ENCODE measurements at regions not wholly inside any gene's neighbourhood (a gene's known extent, or its start where the extent isn't known, plus 50 kb on each side); places are given as distances from the start of the nearest gene placed in this dataset.

DNA sequence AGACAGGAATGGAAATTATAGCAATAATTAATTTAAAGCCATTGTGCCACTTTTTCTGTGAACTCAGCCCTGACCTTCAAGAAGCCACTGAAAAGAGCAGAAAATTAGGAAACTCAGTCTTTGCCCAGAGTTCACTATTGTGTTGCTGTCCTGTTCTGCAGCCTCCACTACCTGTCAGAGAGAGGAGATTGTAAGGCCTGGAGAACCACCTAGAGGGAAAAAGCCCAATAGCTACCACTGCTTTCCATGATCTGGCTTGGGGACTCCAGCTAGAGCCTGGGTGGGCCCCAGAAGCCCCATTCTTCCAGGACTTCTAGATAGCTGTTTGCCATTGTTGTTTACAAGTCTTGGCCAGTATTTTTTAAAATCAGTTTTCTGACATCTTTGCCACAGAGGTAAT is 176.1 kb upstream of the KLF7 start:
- TF ChIP-seq YY1 (IDR thresholded peaks at IDR 0.05; ENCODE audit: low read depth) = no peak
- no peak for TF ChIP-seq CEBPB (IDR thresholded peaks at IDR 0.05)
- TF ChIP-seq FOXM1 (IDR thresholded peaks at IDR 0.05; ENCODE audit: borderline replicate concordance, low read depth) = no peak
- no peak for TF ChIP-seq EP300 (IDR thresholded peaks at IDR 0.05; ENCODE audit: borderline replicate concordance)
- no peak for TF ChIP-seq ZBTB7A (IDR thresholded peaks at IDR 0.05; ENCODE audit: low read depth)
- TF ChIP-seq, protein P1, sequence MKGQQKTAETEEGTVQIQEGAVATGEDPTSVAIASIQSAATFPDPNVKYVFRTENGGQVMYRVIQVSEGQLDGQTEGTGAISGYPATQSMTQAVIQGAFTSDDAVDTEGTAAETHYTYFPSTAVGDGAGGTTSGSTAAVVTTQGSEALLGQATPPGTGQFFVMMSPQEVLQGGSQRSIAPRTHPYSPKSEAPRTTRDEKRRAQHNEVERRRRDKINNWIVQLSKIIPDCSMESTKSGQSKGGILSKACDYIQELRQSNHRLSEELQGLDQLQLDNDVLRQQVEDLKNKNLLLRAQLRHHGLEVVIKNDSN (IDR thresholded peaks at IDR 0.05) = no peak
- no peak for TF ChIP-seq RAD21 (IDR thresholded peaks at IDR 0.05; ENCODE audit: low read depth)
- TF ChIP-seq CREB1 (IDR thresholded peaks at IDR 0.05; ENCODE audit: low read depth) = no peak
- TF ChIP-seq, protein P2, sequence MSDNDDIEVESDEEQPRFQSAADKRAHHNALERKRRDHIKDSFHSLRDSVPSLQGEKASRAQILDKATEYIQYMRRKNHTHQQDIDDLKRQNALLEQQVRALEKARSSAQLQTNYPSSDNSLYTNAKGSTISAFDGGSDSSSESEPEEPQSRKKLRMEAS (IDR thresholded peaks at IDR 0.05) = no peak
- TF ChIP-seq NFIC (IDR thresholded peaks at IDR 0.05) = no peak
- TF ChIP-seq, protein P3, sequence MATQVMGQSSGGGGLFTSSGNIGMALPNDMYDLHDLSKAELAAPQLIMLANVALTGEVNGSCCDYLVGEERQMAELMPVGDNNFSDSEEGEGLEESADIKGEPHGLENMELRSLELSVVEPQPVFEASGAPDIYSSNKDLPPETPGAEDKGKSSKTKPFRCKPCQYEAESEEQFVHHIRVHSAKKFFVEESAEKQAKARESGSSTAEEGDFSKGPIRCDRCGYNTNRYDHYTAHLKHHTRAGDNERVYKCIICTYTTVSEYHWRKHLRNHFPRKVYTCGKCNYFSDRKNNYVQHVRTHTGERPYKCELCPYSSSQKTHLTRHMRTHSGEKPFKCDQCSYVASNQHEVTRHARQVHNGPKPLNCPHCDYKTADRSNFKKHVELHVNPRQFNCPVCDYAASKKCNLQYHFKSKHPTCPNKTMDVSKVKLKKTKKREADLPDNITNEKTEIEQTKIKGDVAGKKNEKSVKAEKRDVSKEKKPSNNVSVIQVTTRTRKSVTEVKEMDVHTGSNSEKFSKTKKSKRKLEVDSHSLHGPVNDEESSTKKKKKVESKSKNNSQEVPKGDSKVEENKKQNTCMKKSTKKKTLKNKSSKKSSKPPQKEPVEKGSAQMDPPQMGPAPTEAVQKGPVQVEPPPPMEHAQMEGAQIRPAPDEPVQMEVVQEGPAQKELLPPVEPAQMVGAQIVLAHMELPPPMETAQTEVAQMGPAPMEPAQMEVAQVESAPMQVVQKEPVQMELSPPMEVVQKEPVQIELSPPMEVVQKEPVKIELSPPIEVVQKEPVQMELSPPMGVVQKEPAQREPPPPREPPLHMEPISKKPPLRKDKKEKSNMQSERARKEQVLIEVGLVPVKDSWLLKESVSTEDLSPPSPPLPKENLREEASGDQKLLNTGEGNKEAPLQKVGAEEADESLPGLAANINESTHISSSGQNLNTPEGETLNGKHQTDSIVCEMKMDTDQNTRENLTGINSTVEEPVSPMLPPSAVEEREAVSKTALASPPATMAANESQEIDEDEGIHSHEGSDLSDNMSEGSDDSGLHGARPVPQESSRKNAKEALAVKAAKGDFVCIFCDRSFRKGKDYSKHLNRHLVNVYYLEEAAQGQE (IDR thresholded peaks at IDR 0.05; ENCODE audit: low read depth) = no peak
- no peak for TF ChIP-seq TAF1 (IDR thresholded peaks at IDR 0.05; ENCODE audit: low read depth)
- TF ChIP-seq TEAD4 (IDR thresholded peaks at IDR 0.05) = no peak
- TF ChIP-seq TCF12 (IDR thresholded peaks at IDR 0.05; ENCODE audit: low read depth) = no peak
- TF ChIP-seq EGR1 (IDR thresholded peaks at IDR 0.05) = no peak

DNA sequence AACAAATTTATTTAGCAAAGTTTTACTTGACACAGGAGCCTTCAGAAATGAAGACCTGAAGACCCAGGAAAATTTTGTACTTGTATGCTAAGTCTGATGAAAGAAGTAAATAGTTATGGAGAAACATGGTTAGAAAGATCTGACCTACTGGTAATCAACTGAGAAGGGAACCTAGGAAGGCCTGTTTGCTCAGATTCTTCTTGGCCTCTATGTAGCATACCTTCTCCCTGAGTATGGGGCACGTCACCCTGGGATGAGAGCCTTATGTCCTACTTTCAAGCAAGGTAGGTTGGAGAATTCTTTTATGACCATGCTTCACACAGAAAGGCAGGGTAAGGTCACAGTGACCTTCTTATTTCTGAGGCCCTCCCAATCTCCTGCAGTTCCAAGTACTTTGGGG is 178.6 kb upstream of the CREB1 start:
- TF ChIP-seq TAF1 (IDR thresholded peaks at IDR 0.05; ENCODE audit: low read depth) (no peak), RAD21 (IDR thresholded peaks at IDR 0.05; ENCODE audit: low read depth) (no peak), YY1 (IDR thresholded peaks at IDR 0.05; ENCODE audit: low read depth) (no peak), EP300 (IDR thresholded peaks at IDR 0.05; ENCODE audit: borderline replicate concordance) (no peak), NFIC (IDR thresholded peaks at IDR 0.05) (no peak), EGR1 (IDR thresholded peaks at IDR 0.05) (no peak), TEAD4 (IDR thresholded peaks at IDR 0.05) (no peak), TCF12 (IDR thresholded peaks at IDR 0.05; ENCODE audit: low read depth) (no peak)
- TF ChIP-seq, protein P1 (IDR thresholded peaks at IDR 0.05) = no peak
- TF ChIP-seq, protein P2 (IDR thresholded peaks at IDR 0.05) = no peak

DNA sequence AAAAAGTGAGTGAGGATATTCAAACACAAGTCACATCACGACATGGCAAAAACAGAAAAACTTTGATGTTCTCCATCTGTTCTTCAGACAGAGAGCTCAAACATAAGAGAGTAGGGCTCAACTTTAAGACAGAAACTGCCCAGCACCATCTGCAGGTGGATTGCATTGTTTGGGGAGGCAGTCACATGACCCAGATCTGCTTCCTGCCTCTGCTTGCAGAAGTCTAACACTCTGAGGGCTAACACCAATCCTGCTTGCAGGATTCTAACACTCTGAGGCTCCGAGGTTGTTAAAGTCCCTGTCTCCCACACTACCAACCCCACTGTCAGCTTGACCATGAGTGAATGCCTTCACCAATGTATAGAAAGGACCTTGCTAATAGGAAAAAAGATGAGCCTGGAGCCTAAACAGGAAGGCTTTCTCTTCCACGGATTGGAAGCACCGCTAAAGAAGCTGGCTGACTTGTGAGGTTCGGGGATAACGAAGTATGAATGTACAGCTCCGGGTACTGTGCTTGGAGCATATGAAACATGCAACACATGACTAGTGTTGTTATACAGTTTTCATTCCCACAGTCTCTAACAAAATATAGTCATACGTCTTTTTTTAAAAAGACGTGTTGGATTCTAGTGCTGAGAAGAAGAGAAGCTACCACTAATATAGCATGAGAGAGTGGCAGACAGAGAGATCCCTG is 176.6 kb upstream of the CREB1 start:
- TF ChIP-seq, protein P1 (IDR thresholded peaks at IDR 0.05) = peak; percentile 82
- TF ChIP-seq FOXM1 (IDR thresholded peaks at IDR 0.05; ENCODE audit: borderline replicate concordance, low read depth) (no peak), RAD21 (IDR thresholded peaks at IDR 0.05; ENCODE audit: low read depth) (no peak), YY1 (IDR thresholded peaks at IDR 0.05; ENCODE audit: low read depth) (no peak), EGR1 (IDR thresholded peaks at IDR 0.05) (no peak), CEBPB (IDR thresholded peaks at IDR 0.05) (no peak)

DNA sequence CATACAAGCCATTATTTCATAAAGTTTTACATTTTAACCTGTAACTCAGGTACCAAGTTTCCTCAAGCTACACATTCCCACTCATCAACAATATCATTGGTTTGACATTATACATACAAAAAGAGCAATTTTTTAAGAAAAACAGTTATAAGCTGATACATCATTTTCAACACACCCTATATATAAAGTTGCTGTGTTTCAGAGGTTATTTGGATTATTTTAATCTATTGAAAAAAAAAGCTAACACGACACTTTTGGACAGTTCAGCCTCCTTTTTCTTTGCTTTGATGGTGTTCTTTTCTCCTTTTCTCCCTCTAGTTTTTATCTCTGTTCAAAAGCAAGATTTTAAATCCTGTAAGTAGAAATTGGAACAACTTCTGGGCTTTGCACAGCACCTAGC is 175.9 kb upstream of the CREB1 start:
- no peak for TF ChIP-seq EP300 (IDR thresholded peaks at IDR 0.05; ENCODE audit: borderline replicate concordance)
- TF ChIP-seq, protein P2 (IDR thresholded peaks at IDR 0.05) = no peak
- TF ChIP-seq ZBTB7A (IDR thresholded peaks at IDR 0.05; ENCODE audit: low read depth) = no peak
- TF ChIP-seq YY1 (IDR thresholded peaks at IDR 0.05; ENCODE audit: low read depth) = no peak
- TF ChIP-seq TAF1 (IDR thresholded peaks at IDR 0.05; ENCODE audit: low read depth) = no peak
- TF ChIP-seq FOXM1 (IDR thresholded peaks at IDR 0.05; ENCODE audit: borderline replicate concordance, low read depth) = no peak

DNA sequence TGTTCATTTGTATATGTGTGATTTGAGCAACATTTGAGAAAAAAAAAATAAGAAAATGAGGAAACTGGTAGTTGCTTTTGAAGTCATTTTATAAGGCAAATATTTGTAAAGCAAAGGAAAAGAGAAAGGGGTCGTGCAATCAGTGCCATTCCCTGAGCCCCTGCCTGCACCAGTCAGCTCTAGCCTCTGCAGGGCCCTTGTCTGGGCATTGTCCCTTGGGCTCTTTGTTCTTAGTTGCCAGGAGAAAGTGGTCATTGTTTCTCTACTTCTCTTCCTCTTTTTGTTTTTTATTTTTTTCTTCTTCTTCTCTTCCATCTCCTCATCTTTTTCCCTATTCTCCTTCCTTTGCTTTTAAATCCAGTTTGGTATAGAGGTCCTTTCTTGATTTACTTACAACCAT is 175.3 kb upstream of the CREB1 start:
- TF ChIP-seq TEAD4 (IDR thresholded peaks at IDR 0.05) (no peak), CEBPB (IDR thresholded peaks at IDR 0.05) (no peak), CREB1 (IDR thresholded peaks at IDR 0.05; ENCODE audit: low read depth) (no peak), NFIC (IDR thresholded peaks at IDR 0.05) (no peak), EGR1 (IDR thresholded peaks at IDR 0.05) (no peak), YY1 (IDR thresholded peaks at IDR 0.05; ENCODE audit: low read depth) (no peak)
- TF ChIP-seq, protein P1 (IDR thresholded peaks at IDR 0.05) = no peak

DNA sequence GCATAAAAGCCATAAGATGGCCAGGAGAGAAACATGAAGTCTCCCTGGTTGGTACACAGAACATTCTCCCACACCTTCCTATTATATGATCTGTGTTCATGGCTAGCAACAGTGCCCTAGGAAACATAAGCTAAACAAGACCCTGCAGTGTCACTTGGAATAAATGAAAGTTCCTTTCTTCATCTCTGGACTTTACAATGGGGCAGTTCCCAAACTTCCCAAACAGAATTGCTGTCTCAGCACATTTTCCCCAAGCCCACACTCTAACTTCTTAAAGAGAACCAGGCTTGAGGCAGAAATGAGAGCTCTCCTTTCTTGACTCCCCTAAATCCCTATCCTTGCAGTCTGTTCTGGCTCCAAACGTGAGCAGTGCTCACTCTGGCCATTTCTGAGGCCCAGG is 173.2 kb upstream of the CREB1 start:
- TF ChIP-seq RAD21 (IDR thresholded peaks at IDR 0.05; ENCODE audit: low read depth) = no peak
- no peak for TF ChIP-seq TCF12 (IDR thresholded peaks at IDR 0.05; ENCODE audit: low read depth)
- TF ChIP-seq TEAD4 (IDR thresholded peaks at IDR 0.05) = no peak
- no peak for TF ChIP-seq CEBPB (IDR thresholded peaks at IDR 0.05)

DNA sequence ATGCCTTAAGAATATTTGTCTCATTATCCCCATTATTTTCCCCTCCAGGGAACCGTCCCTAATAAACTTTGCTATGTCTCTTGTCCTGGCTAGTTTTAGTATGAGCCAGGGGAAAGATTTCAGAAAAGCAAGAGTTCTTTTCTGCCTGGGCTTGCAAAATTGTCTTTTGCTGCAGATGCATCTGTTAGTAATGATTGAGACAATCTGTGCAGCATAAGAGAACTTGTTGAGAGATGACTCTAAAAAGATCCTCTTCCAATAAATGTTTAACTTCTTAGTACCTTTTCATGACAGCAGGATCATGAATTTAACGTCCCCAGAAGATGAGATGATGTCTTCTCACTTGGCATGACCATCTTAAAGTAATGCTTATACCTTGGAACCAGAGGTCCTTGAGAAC is 172.5 kb upstream of the CREB1 start:
- no peak for TF ChIP-seq ZBTB7A (IDR thresholded peaks at IDR 0.05; ENCODE audit: low read depth)
- TF ChIP-seq TCF12 (IDR thresholded peaks at IDR 0.05; ENCODE audit: low read depth) = no peak
- TF ChIP-seq YY1 (IDR thresholded peaks at IDR 0.05; ENCODE audit: low read depth) = no peak
- no peak for TF ChIP-seq EGR1 (IDR thresholded peaks at IDR 0.05)
- no peak for TF ChIP-seq CREB1 (IDR thresholded peaks at IDR 0.05; ENCODE audit: low read depth)
- TF ChIP-seq, protein P3 (IDR thresholded peaks at IDR 0.05; ENCODE audit: low read depth) = no peak
- no peak for TF ChIP-seq TAF1 (IDR thresholded peaks at IDR 0.05; ENCODE audit: low read depth)
- TF ChIP-seq, protein P2 (IDR thresholded peaks at IDR 0.05) = no peak
- no peak for TF ChIP-seq NFIC (IDR thresholded peaks at IDR 0.05)
- TF ChIP-seq, protein P1 (IDR thresholded peaks at IDR 0.05) = no peak
- TF ChIP-seq CEBPB (IDR thresholded peaks at IDR 0.05) = no peak
- TF ChIP-seq EP300 (IDR thresholded peaks at IDR 0.05; ENCODE audit: borderline replicate concordance) = no peak
- no peak for TF ChIP-seq FOXM1 (IDR thresholded peaks at IDR 0.05; ENCODE audit: borderline replicate concordance, low read depth)
- TF ChIP-seq RAD21 (IDR thresholded peaks at IDR 0.05; ENCODE audit: low read depth) = no peak
- TF ChIP-seq TEAD4 (IDR thresholded peaks at IDR 0.05) = no peak

Data from Ishikawa (cell line).